Adrenal gland (tissue), 5 donors: ENCODE measurements at regions not wholly inside any gene's neighbourhood (a gene's known extent, or its start where the extent isn't known, plus 50 kb on each side); places are given as distances from the start of the nearest gene placed in this dataset.

Source experiments
- CTCF ChIP-seq, 6 experiments: fragments of 450-650 bp in 4 of 6; fragments of 200-600 bp in 2 of 6; sonication (generic) in 1 of 6; IDR thresholded peaks; 1 replicate in 5 of 6; 2 replicates in 1 of 6; pipeline versions ENCODE4 v1.5.1 to v1.8.0; 2016 to 2021; ENCODE audit warnings: antibody characterized with exemption in 6 of 6, mild to moderate bottlenecking in 2 of 6, moderate library complexity in 1 of 6
- POLR2A ChIP-seq, 2 donors: fragments of 450-650 bp; IDR thresholded peaks; one replicate each; pipeline ENCODE4 v1.6.1; 2017; ENCODE audit warnings: antibody characterized with exemption in 2 of 2, mild to moderate bottlenecking in 2 of 2, moderate library complexity in 1 of 2
- donor health status: DM: no; HTN: no; CAD: no.

DNA sequence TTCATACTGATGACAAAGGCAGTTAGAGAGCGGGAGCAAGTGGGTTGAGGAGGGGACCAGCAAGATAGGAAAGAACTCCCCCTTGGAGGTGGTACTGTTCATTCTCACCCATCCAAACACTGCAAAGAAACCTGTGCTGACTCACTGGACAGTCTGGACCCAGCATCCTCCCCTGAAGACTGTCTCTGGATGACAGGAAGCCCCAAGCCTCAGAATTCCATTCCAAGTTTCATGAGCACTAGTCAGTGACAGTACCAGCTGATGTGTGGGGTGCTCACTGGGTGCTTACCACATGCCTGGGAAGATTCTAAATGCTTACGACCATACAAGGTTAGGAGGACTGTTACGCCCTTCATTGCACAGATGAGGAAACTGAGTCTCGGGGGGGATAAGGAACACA, 160.9 kb downstream of the IGLL1 start:
- no peak for TF ChIP-seq POLR2A (IDR thresholded peaks at IDR 0.05)
- TF ChIP-seq CTCF (IDR thresholded peaks at IDR 0.05) = no peak
